SU-DHL-6 (cell line): ENCODE measurements at regions not wholly inside any gene's neighbourhood (a gene's known extent, or its start where the extent isn't known, plus 50 kb on each side); places are given as distances from the start of the nearest gene placed in this dataset.

Experiments
- CTCF ChIP-seq: fragments of 200-600 bp; sonication (generic); IDR thresholded peaks from one replicate; pipeline ENCODE4 v1.5.1; 2017; ENCODE audit warnings: antibody characterized with exemption, mild to moderate bottlenecking, low read length, moderate library complexity; ENCODE audit not compliant: insufficient read depth, poor library complexity, severe bottlenecking
- EZH2phosphoT487 ChIP-seq: fragments of 200-600 bp; sonication (generic), shearing (Covaris generic); conservative IDR thresholded peaks from 2 replicates; pipeline ENCODE4 v1.6.1; 2018; ENCODE audit warnings: mild to moderate bottlenecking, antibody characterized with exemption, low read length, moderate library complexity, mixed read lengths

- no peak for TF ChIP-seq CTCF
- TF ChIP-seq EZH2phosphoT487 = no peak
These were observed 78.3 kb upstream of the MAP4K3 start for GRCh38 chr2:39515273-39515896.
